ENCODE measurements at regions not wholly inside any gene's neighbourhood (a gene's known extent, or its start where the extent isn't known, plus 50 kb on each side); places are given as distances from the start of the nearest gene placed in this dataset.
"Not testable (repeated sequence)": the region's sequence is repeated elsewhere in the genome, so short reads cannot be mapped to it uniquely, and the experiment has no call there.

- Histone ChIP-seq H3K9me3 (ENCODE audit: low read depth, low read length) (no peaks in the 10 kb centered on the region), H3K4me3 (ENCODE audit: low read length) (no peak overlapping the region), H3K27me3 (ENCODE audit: insufficient read depth, low read length) (no peaks in the 10 kb centered on the region), H3K4me1 (ENCODE audit: insufficient read depth, low read length) (no peaks in the 10 kb centered on the region)
These were observed 80.0 kb upstream of the CHST15 start for GRCh38 chr10:124173298-124173900.

GRCh38 chr10:124172181-124172916, 79.0 kb upstream of the CHST15 start:
- no peaks in the 10 kb centered on the region for H3K4me1 ChIP-seq (ENCODE audit: insufficient read depth, low read length)
- H3K27me3 ChIP-seq (ENCODE audit: insufficient read depth, low read length): no peaks in the 10 kb centered on the region
- H3K4me3 ChIP-seq (ENCODE audit: low read length): no peak overlapping the region
- no peaks in the 10 kb centered on the region for H3K9me3 ChIP-seq (ENCODE audit: low read depth, low read length)

- Histone ChIP-seq H3K9me3 (ENCODE audit: low read depth, low read length) (no peaks in the 10 kb centered on the region), H3K27me3 (ENCODE audit: insufficient read depth, low read length) (no peaks in the 10 kb centered on the region), H3K4me1 (ENCODE audit: insufficient read depth, low read length) (no peaks in the 10 kb centered on the region), H3K4me3 (ENCODE audit: low read length) (no peak overlapping the region)
These were observed 78.2 kb upstream of the CHST15 start for GRCh38 chr10:124171561-124171960.

GRCh38 chr10:124170631-124171030, 77.2 kb upstream of the CHST15 start:
- Histone ChIP-seq H3K9me3 (ENCODE audit: low read depth, low read length) (no peaks in the 10 kb centered on the region), H3K4me3 (ENCODE audit: low read length) (no peak overlapping the region), H3K27me3 (ENCODE audit: insufficient read depth, low read length) (no peaks in the 10 kb centered on the region), H3K4me1 (ENCODE audit: insufficient read depth, low read length) (no peaks in the 10 kb centered on the region)

GRCh38 chr10:124168991-124169802, 75.8 kb upstream of the CHST15 start:
- Histone ChIP-seq H3K4me1 (ENCODE audit: insufficient read depth, low read length) (no peaks in the 10 kb centered on the region), H3K4me3 (ENCODE audit: low read length) (no peak overlapping the region)

GRCh38 chr10:124168581-124168980, 75.2 kb upstream of the CHST15 start:
- Histone ChIP-seq H3K9me3 (ENCODE audit: low read depth, low read length) (no peaks in the 10 kb centered on the region), H3K4me3 (ENCODE audit: low read length) (no peak overlapping the region), H3K27me3 (ENCODE audit: insufficient read depth, low read length) (no peaks in the 10 kb centered on the region), H3K4me1 (ENCODE audit: insufficient read depth, low read length) (no peaks in the 10 kb centered on the region)

More at GRCh38 chr10:124168991-124169802, 75.8 kb upstream of the CHST15 start:
- Histone ChIP-seq H3K9me3 (ENCODE audit: low read depth, low read length) (no peaks in the 10 kb centered on the region), H3K27me3 (ENCODE audit: insufficient read depth, low read length) (no peaks in the 10 kb centered on the region)

- not testable (repeated sequence) for H3K27me3 ChIP-seq (ENCODE audit: insufficient read depth, low read length); H3K4me3 ChIP-seq (ENCODE audit: low read length); H3K9me3 ChIP-seq (ENCODE audit: low read depth, low read length); H3K4me1 ChIP-seq (ENCODE audit: insufficient read depth, low read length)
These were observed 74.5 kb upstream of the CHST15 start for GRCh38 chr10:124167925-124168324.

- Histone ChIP-seq H3K4me3 (ENCODE audit: low read length) (no peak overlapping the region), H3K4me1 (ENCODE audit: insufficient read depth, low read length) (no peaks in the 10 kb centered on the region), H3K27me3 (ENCODE audit: insufficient read depth, low read length) (no peaks in the 10 kb centered on the region)
These were observed 73.2 kb upstream of the CHST15 start for GRCh38 chr10:124166431-124167125.

GRCh38 chr10:124165827-124166226, 72.4 kb upstream of the CHST15 start:
- no peaks in the 10 kb centered on the region for H3K27me3 ChIP-seq (ENCODE audit: insufficient read depth, low read length)
- H3K9me3 ChIP-seq (ENCODE audit: low read depth, low read length): no peaks in the 10 kb centered on the region
- no peak overlapping the region for H3K4me3 ChIP-seq (ENCODE audit: low read length)
- H3K4me1 ChIP-seq (ENCODE audit: insufficient read depth, low read length): no peaks in the 10 kb centered on the region

More at GRCh38 chr10:124166431-124167125, 73.2 kb upstream of the CHST15 start:
- H3K9me3 ChIP-seq (ENCODE audit: low read depth, low read length): no peaks in the 10 kb centered on the region

- Histone ChIP-seq H3K4me3 (ENCODE audit: low read length) (no peak overlapping the region), H3K9me3 (ENCODE audit: low read depth, low read length) (no peaks in the 10 kb centered on the region), H3K27me3 (ENCODE audit: insufficient read depth, low read length) (no peaks in the 10 kb centered on the region), H3K4me1 (ENCODE audit: insufficient read depth, low read length) (no peaks in the 10 kb centered on the region)
These were observed 71.9 kb upstream of the CHST15 start for GRCh38 chr10:124165311-124165710.

GRCh38 chr10:124164264-124164663, 70.9 kb upstream of the CHST15 start:
- no peaks in the 10 kb centered on the region for H3K4me1 ChIP-seq (ENCODE audit: insufficient read depth, low read length)
- no peak overlapping the region for H3K4me3 ChIP-seq (ENCODE audit: low read length)
- H3K27me3 ChIP-seq (ENCODE audit: insufficient read depth, low read length): no peaks in the 10 kb centered on the region
- no peaks in the 10 kb centered on the region for H3K9me3 ChIP-seq (ENCODE audit: low read depth, low read length)

- Histone ChIP-seq H3K4me1 (ENCODE audit: insufficient read depth, low read length) (no peaks in the 10 kb centered on the region), H3K27me3 (ENCODE audit: insufficient read depth, low read length) (no peaks in the 10 kb centered on the region), H3K4me3 (ENCODE audit: low read length) (no peak overlapping the region), H3K9me3 (ENCODE audit: low read depth, low read length) (no peaks in the 10 kb centered on the region)
These were observed 69.5 kb upstream of the CHST15 start for GRCh38 chr10:124162774-124163354.

- no peaks in the 10 kb centered on the region for H3K9me3 ChIP-seq (ENCODE audit: low read depth, low read length)
- no peaks in the 10 kb centered on the region for H3K4me1 ChIP-seq (ENCODE audit: insufficient read depth, low read length)
- H3K4me3 ChIP-seq (ENCODE audit: low read length): no peak overlapping the region
- no peaks in the 10 kb centered on the region for H3K27me3 ChIP-seq (ENCODE audit: insufficient read depth, low read length)
These were observed 68.7 kb upstream of the CHST15 start for GRCh38 chr10:124162136-124162535.

GRCh38 chr10:124161601-124162000, 68.2 kb upstream of the CHST15 start:
- H3K4me1 ChIP-seq (ENCODE audit: insufficient read depth, low read length): no peaks in the 10 kb centered on the region
- no peaks in the 10 kb centered on the region for H3K27me3 ChIP-seq (ENCODE audit: insufficient read depth, low read length)
- no peaks in the 10 kb centered on the region for H3K9me3 ChIP-seq (ENCODE audit: low read depth, low read length)
- no peak overlapping the region for H3K4me3 ChIP-seq (ENCODE audit: low read length)

Measured in mononuclear cell (primary cell).